ENCODE measurements at regions not wholly inside any gene's neighbourhood (a gene's known extent, or its start where the extent isn't known, plus 50 kb on each side); places are given as distances from the start of the nearest gene placed in this dataset.

GRCh38 chr5:68755293-68755692 lies 338.5 kb upstream of the SLC30A5 start:
- TF ChIP-seq, protein P1, sequence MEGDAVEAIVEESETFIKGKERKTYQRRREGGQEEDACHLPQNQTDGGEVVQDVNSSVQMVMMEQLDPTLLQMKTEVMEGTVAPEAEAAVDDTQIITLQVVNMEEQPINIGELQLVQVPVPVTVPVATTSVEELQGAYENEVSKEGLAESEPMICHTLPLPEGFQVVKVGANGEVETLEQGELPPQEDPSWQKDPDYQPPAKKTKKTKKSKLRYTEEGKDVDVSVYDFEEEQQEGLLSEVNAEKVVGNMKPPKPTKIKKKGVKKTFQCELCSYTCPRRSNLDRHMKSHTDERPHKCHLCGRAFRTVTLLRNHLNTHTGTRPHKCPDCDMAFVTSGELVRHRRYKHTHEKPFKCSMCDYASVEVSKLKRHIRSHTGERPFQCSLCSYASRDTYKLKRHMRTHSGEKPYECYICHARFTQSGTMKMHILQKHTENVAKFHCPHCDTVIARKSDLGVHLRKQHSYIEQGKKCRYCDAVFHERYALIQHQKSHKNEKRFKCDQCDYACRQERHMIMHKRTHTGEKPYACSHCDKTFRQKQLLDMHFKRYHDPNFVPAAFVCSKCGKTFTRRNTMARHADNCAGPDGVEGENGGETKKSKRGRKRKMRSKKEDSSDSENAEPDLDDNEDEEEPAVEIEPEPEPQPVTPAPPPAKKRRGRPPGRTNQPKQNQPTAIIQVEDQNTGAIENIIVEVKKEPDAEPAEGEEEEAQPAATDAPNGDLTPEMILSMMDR (IDR thresholded peaks at IDR 0.05): no peak
- TF ChIP-seq POLR2A (IDR thresholded peaks at IDR 0.05): no peak
